ENCODE measurements at regions not wholly inside any gene's neighbourhood (a gene's known extent, or its start where the extent isn't known, plus 50 kb on each side); places are given as distances from the start of the nearest gene placed in this dataset.
"Not testable (repeated sequence)": the region's sequence is repeated elsewhere in the genome, so short reads cannot be mapped to it uniquely, and the experiment has no call there.

DNA sequence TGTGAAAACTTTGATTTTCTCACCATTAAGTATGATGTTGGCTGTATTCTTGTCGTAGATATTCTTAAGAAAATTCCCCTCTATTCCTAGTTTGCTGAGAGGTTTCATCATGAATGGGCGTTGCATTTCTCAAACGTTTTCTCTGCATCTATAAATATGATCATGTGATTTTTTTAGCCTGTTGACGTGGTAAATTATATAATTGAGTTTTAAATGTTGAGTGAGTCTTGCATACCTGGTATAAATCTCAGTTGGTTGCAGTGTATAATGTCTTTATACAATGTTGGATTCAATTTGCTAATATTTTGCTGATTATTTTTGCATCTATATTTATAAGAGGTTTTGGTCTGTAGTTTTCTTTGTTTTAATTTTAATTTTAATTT lies 405.9 kb upstream of the MIS18BP1 start:
- Histone ChIP-seq H3K27me3 (no peaks in the 10 kb centered on the region), H3K27ac (no peak overlapping the region), H3K4me1 (no peaks in the 10 kb centered on the region), H3K36me3 (no peaks in the 10 kb centered on the region), H3K4me3 (no peak overlapping the region), H3K9me3 (no peaks in the 10 kb centered on the region)
- intact Hi-C loops (cut with DNase I): no loop called here
- TF ChIP-seq CTCF (IDR thresholded peaks at IDR 0.05): no peak
- no peak for DNase-seq (ENCODE audit: low spot score in 2 of 2)

- Histone ChIP-seq H3K4me3 (no peak overlapping the region), H3K27ac (no peak overlapping the region), H3K9me3 (no peaks in the 10 kb centered on the region), H3K27me3 (no peaks in the 10 kb centered on the region), H3K4me1 (no peaks in the 10 kb centered on the region), H3K36me3 (no peaks in the 10 kb centered on the region)
- no peak for TF ChIP-seq CTCF (IDR thresholded peaks at IDR 0.05)
- DNase-seq (ENCODE audit: low spot score in 2 of 2): no peak
- intact Hi-C loops (cut with DNase I): no loop called here
Observed at GRCh38 chr14:45658226-45658916, 405.4 kb upstream of the MIS18BP1 start.

GRCh38 chr14:45651890-45652289 lies 398.9 kb upstream of the MIS18BP1 start:
- H3K27me3 ChIP-seq: no peaks in the 10 kb centered on the region
- H3K9me3 ChIP-seq: no peaks in the 10 kb centered on the region
- no peaks in the 10 kb centered on the region for H3K4me1 ChIP-seq
- no peak for TF ChIP-seq CTCF (IDR thresholded peaks at IDR 0.05)
- no peak overlapping the region for H3K4me3 ChIP-seq
- no peak overlapping the region for H3K27ac ChIP-seq
- no peaks in the 10 kb centered on the region for H3K36me3 ChIP-seq
- intact Hi-C loops (cut with DNase I): no loop called here
- DNase-seq (ENCODE audit: low spot score in 2 of 2): no peak

DNA sequence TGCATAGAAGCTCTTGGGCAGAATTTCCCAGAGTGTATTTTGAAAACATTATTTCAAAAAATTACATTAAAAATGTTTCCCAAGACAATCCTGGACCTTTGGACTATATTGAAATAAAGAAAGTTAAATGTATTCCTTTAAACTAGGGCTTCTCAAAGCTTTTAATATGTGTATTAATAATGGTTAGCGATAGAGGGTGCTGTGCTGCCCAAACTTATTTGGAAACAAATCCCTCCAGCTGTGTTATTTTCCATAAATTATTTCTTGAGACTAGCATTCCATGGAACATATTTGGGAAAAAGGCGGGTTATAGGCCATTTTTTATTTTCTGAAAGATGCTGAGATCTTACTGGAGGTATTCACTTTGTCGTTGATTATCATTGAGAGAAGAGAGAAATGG lies 397.8 kb upstream of the MIS18BP1 start:
- DNase-seq (ENCODE audit: low spot score in 2 of 2): no peak
- no peak for TF ChIP-seq CTCF (IDR thresholded peaks at IDR 0.05)
- H3K9me3 ChIP-seq: no peaks in the 10 kb centered on the region
- H3K27me3 ChIP-seq: no peaks in the 10 kb centered on the region
- intact Hi-C loops (cut with DNase I): no loop called here
- H3K4me3 ChIP-seq: no peak overlapping the region
- H3K36me3 ChIP-seq: no peaks in the 10 kb centered on the region
- H3K4me1 ChIP-seq: no peaks in the 10 kb centered on the region
- no peak overlapping the region for H3K27ac ChIP-seq

DNA sequence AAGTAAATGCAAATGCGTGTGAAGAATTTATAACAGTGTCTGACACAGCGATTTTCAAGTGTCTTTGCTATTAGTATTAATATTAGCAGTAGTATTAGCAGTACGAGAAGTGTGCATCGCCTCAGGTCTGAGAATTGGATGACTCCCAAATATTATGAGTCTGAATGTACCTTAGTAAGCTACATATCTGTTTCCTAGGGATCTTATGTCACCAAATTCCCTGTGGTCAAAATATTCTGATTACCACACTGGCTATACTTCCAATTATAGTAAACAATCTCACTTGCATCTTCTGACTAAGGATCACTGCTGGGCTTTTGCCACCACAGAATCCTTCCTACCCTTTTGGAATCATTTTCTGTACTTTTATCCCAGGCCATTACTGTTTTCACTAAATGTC lies 396.0 kb upstream of the MIS18BP1 start:
- H3K4me3 ChIP-seq: no peak overlapping the region
- no peaks in the 10 kb centered on the region for H3K9me3 ChIP-seq
- no peaks in the 10 kb centered on the region for H3K27me3 ChIP-seq
- TF ChIP-seq CTCF (IDR thresholded peaks at IDR 0.05): no peak
- no peaks in the 10 kb centered on the region for H3K36me3 ChIP-seq
- DNase-seq (ENCODE audit: low spot score in 2 of 2): no peak
- H3K4me1 ChIP-seq: no peaks in the 10 kb centered on the region
- no peak overlapping the region for H3K27ac ChIP-seq
- intact Hi-C loops (cut with DNase I): no loop called here

DNA sequence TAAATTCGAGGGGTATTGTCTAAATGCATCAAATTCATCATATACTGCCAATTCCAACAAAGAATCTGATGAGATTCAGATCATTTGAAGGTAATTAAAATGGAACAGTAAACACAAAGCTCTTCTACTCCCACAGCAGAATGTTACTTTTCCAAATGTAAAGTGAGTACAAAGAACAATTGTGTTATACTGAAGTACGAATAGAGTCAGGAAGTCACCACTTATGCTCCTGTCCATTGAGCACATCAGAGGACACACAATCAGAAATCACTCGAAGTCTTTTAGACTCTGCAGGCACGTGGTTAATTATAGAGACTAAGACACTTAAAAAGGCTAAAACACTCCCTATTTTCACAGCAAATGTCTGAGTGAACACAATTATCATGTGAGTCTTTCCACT lies 388.5 kb upstream of the MIS18BP1 start:
- DNase-seq (ENCODE audit: low spot score in 2 of 2): no peak
- no peak for TF ChIP-seq CTCF (IDR thresholded peaks at IDR 0.05)
- Histone ChIP-seq H3K4me1 (no peaks in the 10 kb centered on the region), H3K9me3 (no peaks in the 10 kb centered on the region), H3K27ac (no peak overlapping the region), H3K4me3 (no peak overlapping the region), H3K27me3 (no peaks in the 10 kb centered on the region), H3K36me3 (no peaks in the 10 kb centered on the region)
- intact Hi-C loops (cut with DNase I): no loop called here

- H3K9me3 ChIP-seq; intact Hi-C loops (cut with DNase I); DNase-seq (ENCODE audit: low spot score in 2 of 2); H3K4me1 ChIP-seq; H3K4me3 ChIP-seq; H3K27me3 ChIP-seq; H3K36me3 ChIP-seq; H3K27ac ChIP-seq: not testable (repeated sequence)
Observed at GRCh38 chr14:45634651-45635441, 381.8 kb upstream of the MIS18BP1 start.
